HepG2 (cell line): ENCODE measurements at regions not wholly inside any gene's neighbourhood (a gene's known extent, or its start where the extent isn't known, plus 50 kb on each side); places are given as distances from the start of the nearest gene placed in this dataset.

Experiments used
- ATAC-seq: fragments of 200-7000 bp; cut with Tn5 transposase; 3 replicates; pipeline ENCODE4 v1.9.1; 2020; ENCODE audit warnings: mild to moderate bottlenecking, moderate library complexity
- BruUV-seq: library from RNA; stranded (reverse); fragments of 400-500 nt; replicated peaks from 2 replicates; lab custom pipeline; 2021; lab: Mats Ljungman, UMichigan
- CTCF ChIA-PET: fragments of 300-600 bp; formaldehyde crosslinking; extraction: SDS; loops from one replicate; lab custom pipeline; 2021; ENCODE audit warnings: low total read pairs, inconsistent platforms, low intra/inter-chr PET ratio; lab: Yijun Ruan, JAX
- POLR2A ChIA-PET: fragments of 350-600 bp; sonication (Branson Sonifier 250); formaldehyde crosslinking; loops from one replicate; lab custom pipeline; 2020; ENCODE audit warnings: antibody characterized with exemption, inconsistent platforms; lab: Yijun Ruan, JAX
- DNase-seq: peaks from one replicate; pipeline ENCODE4 v3.0.0-alpha.2; 2015; ENCODE audit warnings: low spot score
- FAIRE-seq: peaks from 3 replicates; lab custom pipeline; 2011; peaks lifted over from hg19 to GRCh38; lab: Jason Lieb, UNC
- H2AFZ ChIP-seq: one replicate; pipeline ENCODE4 v1.6.1; 2011; ENCODE audit warnings: low read length, inconsistent platforms
- H3K27ac ChIP-seq: fragments of 300-600 bp; 3 replicates; pipeline ENCODE4 v1.8.0; 2011; ENCODE audit warnings: mixed run types, mild to moderate bottlenecking, mixed read lengths, low read length, inconsistent platforms; ENCODE audit not compliant: insufficient read depth; ENCODE audit errors: extremely low read length
- H3K27me3 ChIP-seq, 2 experiments: fragments of 200-600 bp in 1 of 2; 2 replicates in 1 of 2; 3 replicates in 1 of 2; pipeline versions ENCODE4 v1.6.0 to v1.8.0; 2011; ENCODE audit warnings: low read length in 2 of 2, mild to moderate bottlenecking in 2 of 2, moderate library complexity in 2 of 2, inconsistent platforms in 1 of 2; ENCODE audit not compliant: insufficient read depth in 2 of 2, control insufficient read depth in 1 of 2
- H3K36me3 ChIP-seq, 2 experiments: fragments of 200-600 bp in 1 of 2; replicated peaks in 1 of 2; 2 replicates in 1 of 2; 3 replicates in 1 of 2; pipeline versions ENCODE4 v1.5.1 to v1.8.0; 2011; ENCODE audit warnings: low read length in 2 of 2, inconsistent platforms in 1 of 2; ENCODE audit not compliant: insufficient read depth in 2 of 2, control insufficient read depth in 1 of 2
- H3K4me1 ChIP-seq: 2 replicates; pipeline ENCODE4 v1.5.1; 2012; ENCODE audit warnings: low read length, inconsistent platforms; ENCODE audit not compliant: insufficient read depth
- H3K4me2 ChIP-seq: 2 replicates; pipeline ENCODE4 v1.6.0; 2011; ENCODE audit warnings: low read depth, low read length, inconsistent platforms
- H3K4me3 ChIP-seq, 3 experiments: fragments of 200-600 bp in 1 of 3; sonication (generic), shearing (Covaris generic) in 1 of 3; replicated peaks in 1 of 3; 2 replicates each; pipeline ENCODE4 v1.5.1; 2011 to 2016; ENCODE audit warnings: low read length in 3 of 3, inconsistent platforms in 2 of 3, low read depth in 2 of 3, mild to moderate bottlenecking in 2 of 3, control low read depth in 1 of 3, mixed read lengths in 1 of 3; ENCODE audit not compliant: insufficient read depth in 1 of 3
- H3K79me2 ChIP-seq: one replicate; pipeline ENCODE4 v1.6.1; 2011; ENCODE audit warnings: low read length, inconsistent platforms; ENCODE audit not compliant: insufficient read depth
- H3K9ac ChIP-seq: 2 replicates; pipeline ENCODE4 v1.6.0; 2011; ENCODE audit warnings: mild to moderate bottlenecking, low read depth, low read length, inconsistent platforms; ENCODE audit not compliant: insufficient read depth
- H3K9me3 ChIP-seq: 2 replicates; pipeline ENCODE4 v1.5.1; 2012; ENCODE audit warnings: mild to moderate bottlenecking, low read length
- H4K20me1 ChIP-seq: 2 replicates; pipeline ENCODE4 v1.6.0; 2011; ENCODE audit warnings: inconsistent platforms, mild to moderate bottlenecking, low read length, moderate library complexity; ENCODE audit not compliant: insufficient read depth
- CAMTA2 ChIP-seq: sonication (generic); formaldehyde crosslinking; IDR thresholded peaks from 2 replicates; pipeline ENCODE4 v1.4.0; 2020; ENCODE audit warnings: mild to moderate bottlenecking, missing genetic modification reagents, borderline replicate concordance
- RNF2 ChIP-seq: fragments of 450-650 bp; conservative IDR thresholded peaks from 2 replicates; pipeline ENCODE4 v1.6.1; 2016; ENCODE audit warnings: low read depth
- ZNF431 ChIP-seq: sonication (generic); formaldehyde crosslinking; IDR thresholded peaks from 2 replicates; pipeline ENCODE4 v1.9.0; 2022; ENCODE audit warnings: missing genetic modification reagents, low read depth, mild to moderate bottlenecking, borderline replicate concordance
- ZNF496 ChIP-seq: sonication (generic); formaldehyde crosslinking; IDR thresholded peaks from 2 replicates; pipeline ENCODE4 v1.8.1; 2023; ENCODE audit warnings: mild to moderate bottlenecking, moderate library complexity, missing genetic modification reagents; ENCODE audit not compliant: insufficient replicate concordance
- ZNF614 ChIP-seq: IDR thresholded peaks from 2 replicates; pipeline ENCODE4 v1.6.1; 2018; ENCODE audit warnings: missing biosample characterization, missing genetic modification reagents, inconsistent platforms, borderline replicate concordance
- WGBS: methylation state at CpG from one replicate; pipeline ENCODE4 v1.1.6; 2017; ENCODE audit warnings: low lambda C conversion rate; 5-methylcytosine and 5-hydroxymethylcytosine counted together
- in situ Hi-C: cut with HindIII; loops from 2 replicates; pipeline ENCODE4 v1.10.0; 2017; ENCODE audit warnings: low pct_unique_long_range_greater_than_20kb; ENCODE audit not compliant: extremely low pct_ligation_motif_present
- intact Hi-C: fragments of 100-400 bp; cut with micrococcal nuclease; formaldehyde crosslinking; loops from one replicate; pipeline ENCODE4 v1.10.0; 2022; ENCODE audit not compliant: unreplicated experiment
- TF ChIP-seq, protein P1 (sequence below): sonication (generic); formaldehyde crosslinking; IDR thresholded peaks from 2 replicates; pipeline ENCODE4 v1.4.0; 2020; ENCODE audit warnings: missing genetic modification reagents
- TF ChIP-seq, protein P2 (sequence below): sonication (generic); formaldehyde crosslinking; IDR thresholded peaks from 2 replicates; pipeline ENCODE4 v1.5.0; 2020; ENCODE audit warnings: mild to moderate bottlenecking, missing genetic modification reagents
- TF ChIP-seq, protein P3 (sequence below): fragments of 450-650 bp; IDR thresholded peaks from 2 replicates; pipeline ENCODE4 v1.6.1; 2017
- TF ChIP-seq, protein P4 (sequence below): sonication (generic); formaldehyde crosslinking; IDR thresholded peaks from 2 replicates; pipeline ENCODE4 v1.5.0; 2020; ENCODE audit warnings: missing genetic modification reagents
- TF ChIP-seq, protein P5 (sequence below): sonication (generic); formaldehyde crosslinking; IDR thresholded peaks from 2 replicates; pipeline ENCODE4 v1.4.0; 2020; ENCODE audit warnings: missing genetic modification reagents

DNA sequence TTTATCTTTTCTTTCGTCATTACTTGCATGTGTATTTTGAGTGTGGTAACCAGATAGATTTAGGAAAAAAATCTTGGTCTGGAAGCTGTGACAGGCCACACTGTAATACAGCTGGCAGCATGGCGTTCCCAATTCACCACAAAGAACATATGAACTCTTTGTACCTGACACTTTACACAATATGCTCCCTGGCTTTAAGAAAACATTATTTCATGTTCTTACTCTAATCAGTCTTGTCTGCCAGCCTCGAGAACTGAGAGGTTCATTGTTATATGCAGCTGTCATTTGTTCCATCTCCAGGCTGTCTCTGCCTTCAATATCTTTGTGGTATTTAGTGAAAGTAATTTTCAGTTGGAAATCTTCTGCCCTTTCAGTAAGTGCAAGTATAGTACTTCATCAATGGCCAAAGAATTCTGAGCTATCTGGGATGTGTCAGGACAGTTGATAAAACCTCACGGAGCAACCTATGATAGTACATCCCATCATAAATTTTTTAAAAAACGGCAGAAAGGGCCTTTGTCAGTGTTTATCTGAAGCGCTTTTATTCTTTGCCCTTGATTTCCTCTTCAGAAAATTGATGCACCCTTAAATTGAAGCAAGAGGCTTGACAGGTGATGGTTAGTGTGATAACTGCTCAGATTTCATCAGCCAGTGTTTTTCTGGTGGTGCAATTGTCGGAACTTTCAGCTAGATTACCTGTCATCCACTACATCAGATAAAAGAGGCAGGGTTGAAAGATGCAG is 146.3 kb upstream of the SP8 start:
- Histone ChIP-seq H3K9me3 (no peaks in the 10 kb centered on the region), H4K20me1 (no peaks in the 10 kb centered on the region), H3K9ac (no peak overlapping the region), H3K79me2 (no peaks in the 10 kb centered on the region), H2AFZ (no peak overlapping the region), H3K4me3 (no peak overlapping the region), H3K27me3 (no peaks in the 10 kb centered on the region), H3K4me1 (no peaks in the 10 kb centered on the region), H3K36me3 (no peaks in the 10 kb centered on the region), H3K27ac (no peak overlapping the region), H3K4me2 (no peak overlapping the region)
- ATAC-seq (no peak), FAIRE-seq (no peak), DNase-seq (no peak)
- TF ChIP-seq RNF2 (no peak), CAMTA2 (CRISPR knock-in tag) (no peak)
- CTCF ChIA-PET, result no interaction called here
- no TSS peak for BruUV-seq
- WGBS, result 16% methylated on average over 7 of the region's 7 CpGs
- POLR2A ChIA-PET, result no interaction called here
- intact Hi-C loops, result no loop called here
- in situ Hi-C loops, result no loop called here

DNA sequence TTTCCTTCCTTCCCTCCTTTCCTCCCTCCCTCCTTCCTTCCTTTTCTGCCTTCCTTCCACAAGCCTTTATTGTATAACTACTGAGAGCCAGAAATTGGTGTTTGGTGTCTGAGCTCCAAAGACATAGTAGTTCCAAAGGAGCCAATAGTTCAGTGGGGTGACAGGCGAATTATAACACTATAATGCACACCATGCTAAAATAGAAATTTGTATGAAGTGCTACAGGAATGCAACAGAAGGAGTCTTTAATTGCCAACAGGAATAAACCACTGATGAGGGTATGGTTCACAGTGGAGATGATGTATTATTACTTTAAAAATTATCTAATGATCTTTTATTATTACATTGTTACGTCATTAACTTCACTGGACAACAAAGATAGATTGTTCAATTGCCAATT is 158.8 kb upstream of the SP8 start:
- Histone ChIP-seq H3K9ac (no peak overlapping the region), H3K79me2 (no peaks in the 10 kb centered on the region), H3K4me3 (no peak overlapping the region), H3K36me3 (no peaks in the 10 kb centered on the region), H4K20me1 (no peaks in the 10 kb centered on the region), H3K4me1 (no peaks in the 10 kb centered on the region), H3K4me2 (no peak overlapping the region), H3K27me3 (no peaks in the 10 kb centered on the region), H3K9me3 (no peaks in the 10 kb centered on the region), H3K27ac (no peak overlapping the region), H2AFZ (no peak overlapping the region)
- ChIA-PET POLR2A (no interaction called here), CTCF (no interaction called here)
- DNase-seq, result no peak
- 0% methylated on average over 2 of the region's 2 CpGs for WGBS
- no peak for ATAC-seq
- no peak for FAIRE-seq
- in situ Hi-C loops (no loop called here), intact Hi-C loops (no loop called here)
- no TSS peak for BruUV-seq
- TF ChIP-seq, protein P1, sequence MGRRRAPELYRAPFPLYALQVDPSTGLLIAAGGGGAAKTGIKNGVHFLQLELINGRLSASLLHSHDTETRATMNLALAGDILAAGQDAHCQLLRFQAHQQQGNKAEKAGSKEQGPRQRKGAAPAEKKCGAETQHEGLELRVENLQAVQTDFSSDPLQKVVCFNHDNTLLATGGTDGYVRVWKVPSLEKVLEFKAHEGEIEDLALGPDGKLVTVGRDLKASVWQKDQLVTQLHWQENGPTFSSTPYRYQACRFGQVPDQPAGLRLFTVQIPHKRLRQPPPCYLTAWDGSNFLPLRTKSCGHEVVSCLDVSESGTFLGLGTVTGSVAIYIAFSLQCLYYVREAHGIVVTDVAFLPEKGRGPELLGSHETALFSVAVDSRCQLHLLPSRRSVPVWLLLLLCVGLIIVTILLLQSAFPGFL (CRISPR knock-in tag), result no peak
- TF ChIP-seq ZNF496 (CRISPR knock-in tag), result no peak
- no peak for TF ChIP-seq ZNF431
- TF ChIP-seq, protein P2, sequence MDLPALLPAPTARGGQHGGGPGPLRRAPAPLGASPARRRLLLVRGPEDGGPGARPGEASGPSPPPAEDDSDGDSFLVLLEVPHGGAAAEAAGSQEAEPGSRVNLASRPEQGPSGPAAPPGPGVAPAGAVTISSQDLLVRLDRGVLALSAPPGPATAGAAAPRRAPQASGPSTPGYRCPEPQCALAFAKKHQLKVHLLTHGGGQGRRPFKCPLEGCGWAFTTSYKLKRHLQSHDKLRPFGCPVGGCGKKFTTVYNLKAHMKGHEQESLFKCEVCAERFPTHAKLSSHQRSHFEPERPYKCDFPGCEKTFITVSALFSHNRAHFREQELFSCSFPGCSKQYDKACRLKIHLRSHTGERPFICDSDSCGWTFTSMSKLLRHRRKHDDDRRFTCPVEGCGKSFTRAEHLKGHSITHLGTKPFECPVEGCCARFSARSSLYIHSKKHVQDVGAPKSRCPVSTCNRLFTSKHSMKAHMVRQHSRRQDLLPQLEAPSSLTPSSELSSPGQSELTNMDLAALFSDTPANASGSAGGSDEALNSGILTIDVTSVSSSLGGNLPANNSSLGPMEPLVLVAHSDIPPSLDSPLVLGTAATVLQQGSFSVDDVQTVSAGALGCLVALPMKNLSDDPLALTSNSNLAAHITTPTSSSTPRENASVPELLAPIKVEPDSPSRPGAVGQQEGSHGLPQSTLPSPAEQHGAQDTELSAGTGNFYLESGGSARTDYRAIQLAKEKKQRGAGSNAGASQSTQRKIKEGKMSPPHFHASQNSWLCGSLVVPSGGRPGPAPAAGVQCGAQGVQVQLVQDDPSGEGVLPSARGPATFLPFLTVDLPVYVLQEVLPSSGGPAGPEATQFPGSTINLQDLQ, result no peak
- TF ChIP-seq, protein P3, sequence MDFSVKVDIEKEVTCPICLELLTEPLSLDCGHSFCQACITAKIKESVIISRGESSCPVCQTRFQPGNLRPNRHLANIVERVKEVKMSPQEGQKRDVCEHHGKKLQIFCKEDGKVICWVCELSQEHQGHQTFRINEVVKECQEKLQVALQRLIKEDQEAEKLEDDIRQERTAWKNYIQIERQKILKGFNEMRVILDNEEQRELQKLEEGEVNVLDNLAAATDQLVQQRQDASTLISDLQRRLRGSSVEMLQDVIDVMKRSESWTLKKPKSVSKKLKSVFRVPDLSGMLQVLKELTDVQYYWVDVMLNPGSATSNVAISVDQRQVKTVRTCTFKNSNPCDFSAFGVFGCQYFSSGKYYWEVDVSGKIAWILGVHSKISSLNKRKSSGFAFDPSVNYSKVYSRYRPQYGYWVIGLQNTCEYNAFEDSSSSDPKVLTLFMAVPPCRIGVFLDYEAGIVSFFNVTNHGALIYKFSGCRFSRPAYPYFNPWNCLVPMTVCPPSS, result no peak
- TF ChIP-seq, protein P4, sequence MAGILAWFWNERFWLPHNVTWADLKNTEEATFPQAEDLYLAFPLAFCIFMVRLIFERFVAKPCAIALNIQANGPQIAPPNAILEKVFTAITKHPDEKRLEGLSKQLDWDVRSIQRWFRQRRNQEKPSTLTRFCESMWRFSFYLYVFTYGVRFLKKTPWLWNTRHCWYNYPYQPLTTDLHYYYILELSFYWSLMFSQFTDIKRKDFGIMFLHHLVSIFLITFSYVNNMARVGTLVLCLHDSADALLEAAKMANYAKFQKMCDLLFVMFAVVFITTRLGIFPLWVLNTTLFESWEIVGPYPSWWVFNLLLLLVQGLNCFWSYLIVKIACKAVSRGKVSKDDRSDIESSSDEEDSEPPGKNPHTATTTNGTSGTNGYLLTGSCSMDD, result no peak
- TF ChIP-seq ZNF614 (CRISPR knock-in tag), result no peak
- TF ChIP-seq, protein P5, sequence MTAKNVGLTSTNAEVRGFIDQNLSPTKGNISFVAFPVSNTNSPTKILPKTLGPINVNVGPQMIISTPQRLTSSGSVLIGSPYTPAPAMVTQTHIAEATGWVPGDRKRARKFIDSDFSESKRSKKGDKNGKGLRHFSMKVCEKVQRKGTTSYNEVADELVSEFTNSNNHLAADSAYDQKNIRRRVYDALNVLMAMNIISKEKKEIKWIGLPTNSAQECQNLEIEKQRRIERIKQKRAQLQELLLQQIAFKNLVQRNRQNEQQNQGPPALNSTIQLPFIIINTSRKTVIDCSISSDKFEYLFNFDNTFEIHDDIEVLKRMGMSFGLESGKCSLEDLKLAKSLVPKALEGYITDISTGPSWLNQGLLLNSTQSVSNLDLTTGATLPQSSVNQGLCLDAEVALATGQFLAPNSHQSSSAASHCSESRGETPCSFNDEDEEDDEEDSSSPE (CRISPR knock-in tag), result no peak
